GM12891 (cell line): ENCODE measurements at regions not wholly inside any gene's neighbourhood (a gene's known extent, or its start where the extent isn't known, plus 50 kb on each side); places are given as distances from the start of the nearest gene placed in this dataset.

Experiments used
- PAX5 ChIP-seq: IDR thresholded peaks from 2 replicates; pipeline ENCODE4 v1.6.1; 2011; ENCODE audit warnings: low read length, moderate library complexity, mild to moderate bottlenecking; ENCODE audit not compliant: insufficient read depth, severe bottlenecking
- POLR2A ChIP-seq: IDR thresholded peaks from 2 replicates; pipeline ENCODE4 v1.6.1; 2011; ENCODE audit warnings: low read depth, low read length, control low read depth

GRCh38 chr6:6918216-6918983, 189.4 kb upstream of the RREB1 start:
- peak; percentile 25 for TF ChIP-seq PAX5
- TF ChIP-seq POLR2A, result no peak
